ENCODE measurements at regions not wholly inside any gene's neighbourhood (a gene's known extent, or its start where the extent isn't known, plus 50 kb on each side); places are given as distances from the start of the nearest gene placed in this dataset.

GRCh38 chrY:8358161-8358560 lies 979.1 kb upstream of the TSPY4 start:
- no peak overlapping the region for H3K9ac ChIP-seq (ENCODE audit: insufficient read depth, low read depth, low read length)
- in situ Hi-C loops (cut with HindIII; ENCODE audit: extremely low pct_ligation_motif_present, low pct_unique_long_range_greater_than_20kb), result no loop called here
- POLR2A ChIA-PET, result no interaction called here
- FAIRE-seq, result no peak
- H4K20me1 ChIP-seq (ENCODE audit: insufficient read depth, low read length), result no peaks in the 10 kb centered on the region
- intact Hi-C loops (cut with micrococcal nuclease; ENCODE audit: unreplicated experiment), result no loop called here
- no peak overlapping the region for H3K27ac ChIP-seq (ENCODE audit: extremely low read length, insufficient read depth, low read length)
- no peak for ATAC-seq
- H3K4me1 ChIP-seq (ENCODE audit: insufficient read depth, low read length), result no peaks in the 10 kb centered on the region
- H3K4me3 ChIP-seq (replicated peaks in 1 of 3; ENCODE audit: insufficient read depth in 1 of 3, low read depth in 2 of 3, low read length in 3 of 3), result no peak overlapping the region
- no peak overlapping the region for H3K4me2 ChIP-seq (ENCODE audit: low read depth, low read length)
- no peak overlapping the region for H2AFZ ChIP-seq (ENCODE audit: low read length)
- H3K36me3 ChIP-seq (replicated peaks in 1 of 2; ENCODE audit: control insufficient read depth in 1 of 2, insufficient read depth in 2 of 2, low read length in 2 of 2), result no peaks in the 10 kb centered on the region
- no peaks in the 10 kb centered on the region for H3K27me3 ChIP-seq (ENCODE audit: control insufficient read depth in 1 of 2, insufficient read depth in 2 of 2, low read length in 2 of 2)
- no TSS peak for BruUV-seq (replicated peaks)
- DNase-seq (ENCODE audit: low spot score), result no peak
- CTCF ChIA-PET (ENCODE audit: low intra/inter-chr PET ratio, low total read pairs), result no interaction called here
- H3K9me3 ChIP-seq (ENCODE audit: low read length), result peaks cover 7% of the 10 kb centered on the region
- no peak for TF ChIP-seq TBX3 (IDR thresholded peaks at IDR 0.05; ENCODE audit: borderline replicate concordance)
- TF ChIP-seq ZNF616 (CRISPR knock-in tag; IDR thresholded peaks at IDR 0.05; ENCODE audit: low read depth), result no peak
- no peak for TF ChIP-seq PCBP1 (IDR thresholded peaks at IDR 0.05; ENCODE audit: borderline replicate concordance, low read depth, low read length)
- TF ChIP-seq ZNF224 (CRISPR knock-in tag; IDR thresholded peaks at IDR 0.05), result no peak
- TF ChIP-seq, protein P1, sequence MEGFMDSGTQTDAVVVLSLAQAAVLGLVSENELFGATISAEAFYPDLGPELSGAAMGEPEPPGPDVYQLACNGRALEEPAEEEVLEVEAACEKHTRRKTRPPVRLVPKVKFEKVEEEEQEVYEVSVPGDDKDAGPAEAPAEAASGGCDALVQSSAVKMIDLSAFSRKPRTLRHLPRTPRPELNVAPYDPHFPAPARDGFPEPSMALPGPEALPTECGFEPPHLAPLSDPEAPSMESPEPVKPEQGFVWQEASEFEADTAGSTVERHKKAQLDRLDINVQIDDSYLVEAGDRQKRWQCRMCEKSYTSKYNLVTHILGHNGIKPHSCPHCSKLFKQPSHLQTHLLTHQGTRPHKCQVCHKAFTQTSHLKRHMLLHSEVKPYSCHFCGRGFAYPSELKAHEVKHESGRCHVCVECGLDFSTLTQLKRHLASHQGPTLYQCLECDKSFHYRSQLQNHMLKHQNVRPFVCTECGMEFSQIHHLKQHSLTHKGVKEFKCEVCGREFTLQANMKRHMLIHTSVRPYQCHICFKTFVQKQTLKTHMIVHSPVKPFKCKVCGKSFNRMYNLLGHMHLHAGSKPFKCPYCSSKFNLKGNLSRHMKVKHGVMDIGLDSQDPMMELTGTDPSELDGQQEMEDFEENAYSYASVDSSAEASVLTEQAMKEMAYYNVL (CRISPR knock-in tag; IDR thresholded peaks at IDR 0.05; ENCODE audit: borderline replicate concordance), result no peak
- TF ChIP-seq, protein P2, sequence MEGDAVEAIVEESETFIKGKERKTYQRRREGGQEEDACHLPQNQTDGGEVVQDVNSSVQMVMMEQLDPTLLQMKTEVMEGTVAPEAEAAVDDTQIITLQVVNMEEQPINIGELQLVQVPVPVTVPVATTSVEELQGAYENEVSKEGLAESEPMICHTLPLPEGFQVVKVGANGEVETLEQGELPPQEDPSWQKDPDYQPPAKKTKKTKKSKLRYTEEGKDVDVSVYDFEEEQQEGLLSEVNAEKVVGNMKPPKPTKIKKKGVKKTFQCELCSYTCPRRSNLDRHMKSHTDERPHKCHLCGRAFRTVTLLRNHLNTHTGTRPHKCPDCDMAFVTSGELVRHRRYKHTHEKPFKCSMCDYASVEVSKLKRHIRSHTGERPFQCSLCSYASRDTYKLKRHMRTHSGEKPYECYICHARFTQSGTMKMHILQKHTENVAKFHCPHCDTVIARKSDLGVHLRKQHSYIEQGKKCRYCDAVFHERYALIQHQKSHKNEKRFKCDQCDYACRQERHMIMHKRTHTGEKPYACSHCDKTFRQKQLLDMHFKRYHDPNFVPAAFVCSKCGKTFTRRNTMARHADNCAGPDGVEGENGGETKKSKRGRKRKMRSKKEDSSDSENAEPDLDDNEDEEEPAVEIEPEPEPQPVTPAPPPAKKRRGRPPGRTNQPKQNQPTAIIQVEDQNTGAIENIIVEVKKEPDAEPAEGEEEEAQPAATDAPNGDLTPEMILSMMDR (CRISPR knock-in tag; IDR thresholded peaks at IDR 0.05), result no peak
- TF ChIP-seq REL (CRISPR knock-in tag; conservative IDR thresholded peaks at IDR 0.05), result no peak
- TF ChIP-seq POLR2AphosphoS5 (IDR thresholded peaks at IDR 0.05; ENCODE audit: low read depth, low read length), result no peak
- TF ChIP-seq ZNF577 (CRISPR knock-in tag; IDR thresholded peaks at IDR 0.05; ENCODE audit: borderline replicate concordance, low read depth), result no peak
- no peak for TF ChIP-seq ZNF776 (CRISPR knock-in tag; IDR thresholded peaks at IDR 0.05)
- TF ChIP-seq SMYD3 (CRISPR knock-in tag; IDR thresholded peaks at IDR 0.05), result no peak
- H3K79me2 ChIP-seq (ENCODE audit: insufficient read depth, low read length), result no peaks in the 10 kb centered on the region

All from HepG2 (cell line).